Liver (tissue), 7 donors: ENCODE measurements at regions not wholly inside any gene's neighbourhood (a gene's known extent, or its start where the extent isn't known, plus 50 kb on each side); places are given as distances from the start of the nearest gene placed in this dataset.

ENCODE experiments used
- DNase-seq: peaks from one replicate; pipeline ENCODE4 v3.0.0-alpha.2; 2017; ENCODE audit warnings: low spot score
- H3K27ac ChIP-seq, 2 donors: one replicate each; pipeline ENCODE4 v1.7.0; 2013; ENCODE audit warnings: inconsistent platforms in 2 of 2, low read length in 2 of 2, control low read depth in 1 of 2, low read depth in 1 of 2, mild to moderate bottlenecking in 1 of 2
- H3K27me3 ChIP-seq, 4 donors: one replicate each; pipeline versions ENCODE4 v1.6.1 to v1.7.0; 2013; ENCODE audit warnings: low read length in 3 of 4, inconsistent platforms in 1 of 4, mild to moderate bottlenecking in 1 of 4, moderate library complexity in 1 of 4; ENCODE audit not compliant: control insufficient read depth in 4 of 4, insufficient read depth in 4 of 4
- H3K36me3 ChIP-seq, 4 donors: one replicate each; pipeline versions ENCODE4 v1.6.1 to v1.7.0; 2013; ENCODE audit warnings: low read length in 3 of 4, mild to moderate bottlenecking in 3 of 4, low read depth in 1 of 4, moderate library complexity in 1 of 4; ENCODE audit not compliant: control insufficient read depth in 4 of 4, insufficient read depth in 3 of 4
- H3K4me1 ChIP-seq, 4 donors: one replicate each; pipeline versions ENCODE4 v1.6.1 to v1.7.0; 2013; ENCODE audit warnings: low read length in 3 of 4, mild to moderate bottlenecking in 3 of 4, moderate library complexity in 1 of 4; ENCODE audit not compliant: control insufficient read depth in 4 of 4, insufficient read depth in 4 of 4
- H3K4me3 ChIP-seq, 3 donors: one replicate each; pipeline versions ENCODE4 v1.6.1 to v1.7.0; 2013; ENCODE audit warnings: low read length in 3 of 3, control low read depth in 1 of 3, low read depth in 1 of 3, mild to moderate bottlenecking in 1 of 3
- H3K9ac ChIP-seq, 2 donors: one replicate each; pipeline ENCODE4 v1.7.0; 2013; ENCODE audit warnings: low read length in 2 of 2, mild to moderate bottlenecking in 2 of 2, moderate library complexity in 2 of 2, control low read depth in 1 of 2, low read depth in 1 of 2
- H3K9me3 ChIP-seq, 4 donors: one replicate each; pipeline versions ENCODE4 v1.6.1 to v1.7.0; 2013; ENCODE audit warnings: low read length in 3 of 4; ENCODE audit not compliant: control insufficient read depth in 4 of 4
- FOXA2 ChIP-seq: IDR thresholded peaks from 2 replicates; pipeline ENCODE4 v1.6.1; 2016; ENCODE audit warnings: antibody characterized with exemption
- GABPA ChIP-seq, 2 donors: IDR thresholded peaks in 1 of 2; conservative IDR thresholded peaks in 1 of 2; 2 replicates each; pipeline ENCODE4 v1.6.1; 2016; ENCODE audit warnings: antibody characterized with exemption in 2 of 2, mild to moderate bottlenecking in 1 of 2, moderate library complexity in 1 of 2
- HNF4A ChIP-seq, 2 donors: conservative IDR thresholded peaks; 2 replicates each; pipeline ENCODE4 v1.6.1; 2016; ENCODE audit warnings: antibody characterized with exemption in 2 of 2, mild to moderate bottlenecking in 2 of 2
- HNF4G ChIP-seq: IDR thresholded peaks from 2 replicates; pipeline ENCODE4 v1.6.1; 2016; ENCODE audit warnings: antibody characterized with exemption
- MAX ChIP-seq: IDR thresholded peaks from 2 replicates; pipeline ENCODE4 v1.6.1; 2016; ENCODE audit warnings: antibody characterized with exemption
- NR2F2 ChIP-seq: IDR thresholded peaks from 2 replicates; pipeline ENCODE4 v1.6.1; 2016; ENCODE audit warnings: antibody characterized with exemption
- RAD21 ChIP-seq, 2 donors: IDR thresholded peaks; 2 replicates each; pipeline ENCODE4 v1.6.1; 2016; ENCODE audit warnings: antibody characterized with exemption in 2 of 2, mild to moderate bottlenecking in 2 of 2
- REST ChIP-seq: IDR thresholded peaks from 2 replicates; pipeline ENCODE4 v1.6.1; 2016; ENCODE audit warnings: antibody characterized with exemption, mild to moderate bottlenecking
- RXRA ChIP-seq, 2 donors: IDR thresholded peaks; 2 replicates each; pipeline ENCODE4 v1.6.1; 2017 to 2018; ENCODE audit warnings: antibody characterized with exemption in 2 of 2, mild to moderate bottlenecking in 1 of 2
- TAF1 ChIP-seq: conservative IDR thresholded peaks from 2 replicates; pipeline ENCODE4 v1.6.1; 2016; ENCODE audit warnings: antibody characterized with exemption, mild to moderate bottlenecking
- WGBS: extraction: QIAGEN DNeasy Blood & Tissue Kit; methylation state at CpG from one replicate; pipeline ENCODE4 v1.1.7; 2013; 5-methylcytosine and 5-hydroxymethylcytosine counted together
- TF ChIP-seq, protein P1 (sequence below): IDR thresholded peaks from 2 replicates; pipeline ENCODE4 v1.6.1; 2016; ENCODE audit warnings: antibody characterized with exemption
- donor health status: healthy.
- donor health status: healthy.
- donor health status: healthy.
- donor health status: healthy.

- H3K27ac ChIP-seq: no peak overlapping the region
- H3K27me3 ChIP-seq: peaks cover 0 to 2% (median 0%) of the 10 kb centered on the region in 4 donors
- H3K36me3 ChIP-seq: no peaks in the 10 kb centered on the region
- H3K4me3 ChIP-seq: no peak overlapping the region
- WGBS: 75% methylated on average over 8 of the region's 8 CpGs
- H3K4me1 ChIP-seq: no peaks in the 10 kb centered on the region
- DNase-seq: no peak
- TF ChIP-seq HNF4A (conservative IDR thresholded peaks at IDR 0.05): no peak
- no peak for TF ChIP-seq TAF1
- no peak for TF ChIP-seq NR2F2
- TF ChIP-seq HNF4G: no peak
- no peak for TF ChIP-seq REST
- TF ChIP-seq MAX: no peak
- TF ChIP-seq RAD21 (IDR thresholded peaks at IDR 0.05): no peak
- H3K9me3 ChIP-seq: no peaks in the 10 kb centered on the region
- H3K9ac ChIP-seq: no peak overlapping the region
Observed at GRCh38 chr13:72168126-72168855, 301.3 kb upstream of the DACH1 start.

DNA sequence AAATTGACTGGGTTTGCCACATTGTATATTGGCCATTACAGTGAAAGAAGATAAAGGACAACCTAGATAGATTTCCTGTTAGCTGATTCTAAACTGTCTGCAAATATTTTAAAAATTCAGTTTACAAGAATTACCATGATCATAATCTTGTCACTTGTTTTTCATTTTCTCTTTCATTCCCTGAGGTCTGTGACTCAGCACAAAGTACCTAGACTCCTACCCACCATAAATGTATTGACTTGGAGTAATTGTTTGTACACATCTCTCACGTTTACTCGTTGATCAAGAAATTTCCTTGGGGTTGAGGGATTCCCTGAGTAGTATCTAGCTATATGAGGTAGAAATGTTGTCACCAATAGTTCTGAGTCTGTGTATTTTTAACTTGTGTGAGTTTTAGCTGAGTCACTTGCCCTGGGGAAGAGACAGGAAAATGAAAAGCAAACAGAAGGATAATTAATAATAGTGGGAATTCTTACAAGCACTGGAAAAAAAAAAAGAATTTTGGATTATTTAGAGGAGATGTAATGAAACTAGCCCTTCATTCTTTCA lies 299.2 kb upstream of the DACH1 start:
- DNase-seq: no peak
- Histone ChIP-seq H3K36me3 (no peaks in the 10 kb centered on the region), H3K4me3 (no peak overlapping the region), H3K4me1 (no peaks in the 10 kb centered on the region), H3K9ac (no peak overlapping the region), H3K27me3 (peaks cover 0 to 2% (median 0%) of the 10 kb centered on the region in 4 donors), H3K27ac (no peak overlapping the region), H3K9me3 (no peaks in the 10 kb centered on the region)
- 51% methylated on average over 2 of the region's 2 CpGs for WGBS
- TF ChIP-seq MAX (no peak), REST (no peak), GABPA (IDR thresholded peaks at IDR 0.05 in 1 of 2, conservative IDR thresholded peaks at IDR 0.05 in 1 of 2) (no peak), TAF1 (no peak), HNF4A (conservative IDR thresholded peaks at IDR 0.05) (no peak), RAD21 (IDR thresholded peaks at IDR 0.05) (no peak), FOXA2 (no peak), NR2F2 (no peak), HNF4G (no peak), RXRA (IDR thresholded peaks at IDR 0.05) (no peak)
- TF ChIP-seq, protein P1, sequence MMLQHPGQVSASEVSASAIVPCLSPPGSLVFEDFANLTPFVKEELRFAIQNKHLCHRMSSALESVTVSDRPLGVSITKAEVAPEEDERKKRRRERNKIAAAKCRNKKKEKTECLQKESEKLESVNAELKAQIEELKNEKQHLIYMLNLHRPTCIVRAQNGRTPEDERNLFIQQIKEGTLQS: no peak
